Head of caudate nucleus (tissue), 42 donors: ENCODE measurements at regions not wholly inside any gene's neighbourhood (a gene's known extent, or its start where the extent isn't known, plus 50 kb on each side); places are given as distances from the start of the nearest gene placed in this dataset.
"Not testable (repeated sequence)": the region's sequence is repeated elsewhere in the genome, so short reads cannot be mapped to it uniquely, and the experiment has no call there.

Experiments
- DNase-seq, 42 donors: peaks; one replicate each; pipeline versions ENCODE4 v3.0.0 to v3.0.0-alpha.2; 2020 to 2021; ENCODE audit warnings: mixed read lengths in 7 of 42
- intact Hi-C: fragments of 100-400 bp; cut with DNase I; formaldehyde crosslinking; loops from one replicate; pipeline ENCODE4 v1.15.0; 2022

DNA sequence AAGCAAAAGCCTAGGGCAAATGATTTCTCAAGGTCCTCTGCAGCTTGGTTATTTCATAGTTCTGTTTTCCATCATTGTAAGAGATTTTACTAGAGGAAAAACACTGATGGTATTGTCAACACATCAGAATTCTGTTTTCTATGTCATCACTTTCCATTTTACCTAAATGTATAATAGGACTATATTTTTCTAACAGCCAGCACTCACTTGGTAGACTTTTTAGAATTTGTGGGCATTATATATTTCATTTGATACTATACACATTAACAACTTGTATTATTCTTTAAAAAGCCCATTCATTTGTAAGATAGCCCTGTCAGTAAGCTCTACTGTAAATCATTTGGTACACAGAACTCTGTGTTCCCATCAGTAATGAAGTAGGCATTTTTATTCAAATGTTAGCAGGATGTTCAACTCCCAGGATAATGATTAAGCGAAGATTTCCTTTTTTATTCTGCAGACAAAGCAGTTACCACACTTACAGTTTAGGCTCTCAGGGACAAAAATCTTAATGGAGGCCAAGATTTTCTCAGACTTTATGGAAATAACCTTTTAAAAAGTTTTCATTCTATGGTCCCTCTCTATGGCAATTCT, 143.6 kb upstream of the TEX13C start:
- DNase-seq, result no peak
- intact Hi-C loops, result no loop called here

DNA sequence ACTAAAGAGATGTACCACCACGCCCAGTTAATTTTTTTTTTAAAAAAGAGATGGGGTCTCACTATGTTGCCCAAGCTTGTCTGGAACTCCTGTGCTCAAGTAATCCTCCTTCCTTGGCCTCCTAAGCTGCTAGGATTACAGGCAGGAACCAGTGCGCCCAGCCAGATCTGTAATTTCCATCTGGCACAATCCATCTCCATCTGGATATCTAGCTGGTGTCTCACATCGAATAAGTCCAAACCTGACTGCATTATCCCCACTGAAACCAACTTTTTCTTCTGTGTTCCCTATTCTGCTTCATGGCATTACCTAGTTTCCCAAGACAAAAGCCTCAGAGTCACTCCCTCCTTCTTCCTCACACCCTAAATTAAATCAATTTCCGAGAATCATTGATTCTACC, 125.8 kb upstream of the TEX13C start:
- intact Hi-C loops, result no loop called here
- DNase-seq, result no peak

GRCh38 chrX:125198546-125198945, 121.1 kb upstream of the TEX13C start:
- intact Hi-C loops, result no loop called here

GRCh38 chrX:125202591-125203248, 117.0 kb upstream of the TEX13C start:
- peak in 18 of 42 donors; percentile 0 to 41 (median 8) for DNase-seq

More at GRCh38 chrX:125198546-125198945, 121.1 kb upstream of the TEX13C start:
- no peak for DNase-seq

DNA sequence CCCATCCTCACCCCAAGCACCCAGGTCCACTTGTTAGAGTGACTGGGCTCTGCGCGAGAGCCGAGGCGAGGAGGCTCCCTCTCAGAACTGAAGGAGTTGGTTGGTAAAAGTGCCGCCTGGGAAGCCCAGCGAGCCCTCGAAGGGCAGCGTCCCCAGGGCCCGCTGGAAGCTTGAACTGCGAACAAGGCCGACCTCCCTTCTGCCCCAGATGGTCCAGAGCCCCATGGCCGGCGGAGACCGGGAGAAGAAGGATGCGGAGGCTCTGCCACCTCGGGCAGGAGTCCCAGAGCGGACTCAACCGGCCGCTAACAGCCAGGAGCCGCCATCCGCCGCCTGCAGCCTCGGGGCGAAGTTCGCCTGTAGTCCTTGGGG, 116.3 kb upstream of the TEX13C start:
- peak in 17 of 42 donors; percentile 1 to 41 (median 12) for DNase-seq

More at GRCh38 chrX:125202591-125203248, 117.0 kb upstream of the TEX13C start:
- intact Hi-C loops, result no loop called here

DNA sequence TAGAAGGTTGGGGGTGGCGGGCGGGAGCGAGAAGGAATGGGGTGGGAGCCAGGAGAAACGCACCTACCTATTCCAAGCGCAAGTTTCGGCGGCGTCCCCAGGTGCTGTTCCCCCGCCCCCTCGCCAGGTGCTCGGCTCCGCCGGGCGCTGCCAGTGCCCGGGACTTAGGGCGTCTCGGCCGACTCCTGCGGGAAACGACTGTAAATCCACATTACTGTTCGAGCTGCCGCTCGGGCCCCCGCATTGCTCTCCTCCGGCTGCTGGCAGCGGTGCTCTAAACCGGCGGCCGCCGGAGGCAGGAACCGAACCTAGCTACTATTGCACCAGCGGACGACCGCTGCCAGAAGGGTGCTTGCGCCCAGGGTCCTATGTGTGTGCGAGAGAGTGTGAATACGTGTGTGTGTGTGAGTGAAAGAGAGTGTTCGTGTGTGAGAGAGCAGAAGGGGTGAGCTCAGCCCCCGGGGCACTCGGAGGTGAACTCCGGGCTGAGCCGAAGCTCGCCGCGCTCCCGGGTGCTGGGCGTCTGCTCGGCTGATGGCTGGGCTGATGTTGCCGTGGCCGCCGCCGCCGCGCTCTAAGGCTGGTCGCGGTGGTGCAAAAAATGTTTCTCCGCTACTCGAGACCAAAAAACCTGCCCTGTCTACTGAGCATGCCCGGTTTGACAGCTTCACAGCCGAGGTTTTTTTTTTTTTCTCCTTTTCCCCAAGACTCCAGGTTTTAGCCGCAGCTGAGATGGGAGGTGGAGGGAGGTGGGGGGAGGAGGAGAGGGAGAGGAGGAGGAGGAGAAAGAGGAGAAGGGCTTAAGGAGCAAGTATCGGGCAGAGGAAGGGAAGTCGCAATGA, 115.7 kb upstream of the TEX13C start:
- intact Hi-C loops, result no loop called here
- DNase-seq, result peak in 39 of 42 donors; percentile 4 to 69 (median 43)

More for the DNA sequence above, 116.3 kb upstream of the TEX13C start:
- intact Hi-C loops, result no loop called here

- intact Hi-C loops, result no loop called here
- peak in 3 of 42 donors; percentile 1 to 10 (median 1) for DNase-seq
These were observed 115.0 kb upstream of the TEX13C start for GRCh38 chrX:125204681-125205132.

GRCh38 chrX:125205133-125205917, 114.3 kb upstream of the TEX13C start:
- intact Hi-C loops, result no loop called here

GRCh38 chrX:125205918-125206665, 113.6 kb upstream of the TEX13C start:
- intact Hi-C loops, result no loop called here
- peak in 32 of 42 donors; percentile 2 to 48 (median 18) for DNase-seq

More at GRCh38 chrX:125205133-125205917, 114.3 kb upstream of the TEX13C start:
- DNase-seq, result peak; percentile 23 to 81 (median 62)

DNA sequence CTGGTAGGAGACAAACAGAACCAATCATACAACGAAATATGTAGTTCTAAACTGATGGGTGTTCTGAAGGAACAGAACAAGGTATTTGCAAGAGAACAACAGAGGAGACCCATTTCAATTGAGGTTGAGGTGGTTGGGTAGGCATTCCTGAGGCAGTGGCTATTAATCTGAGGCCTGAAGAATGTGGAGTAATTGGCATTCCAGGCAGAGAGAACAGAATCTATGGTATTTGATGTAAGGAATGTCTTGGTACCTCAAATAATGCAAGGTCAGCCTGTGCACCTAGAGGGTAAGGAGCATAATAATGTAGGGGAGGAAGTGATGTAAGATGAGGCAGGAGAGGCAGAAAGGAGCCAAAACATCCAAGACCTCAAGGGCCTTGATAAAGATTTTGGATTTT, 109.5 kb upstream of the TEX13C start:
- no peak for DNase-seq
- intact Hi-C loops, result no loop called here

- DNase-seq, result no peak
- intact Hi-C loops, result no loop called here
These were observed 99.8 kb upstream of the TEX13C start for GRCh38 chrX:125219852-125220251.

GRCh38 chrX:125236955-125237354, 82.7 kb upstream of the TEX13C start:
- DNase-seq, result no peak
- intact Hi-C loops, result no loop called here

DNA sequence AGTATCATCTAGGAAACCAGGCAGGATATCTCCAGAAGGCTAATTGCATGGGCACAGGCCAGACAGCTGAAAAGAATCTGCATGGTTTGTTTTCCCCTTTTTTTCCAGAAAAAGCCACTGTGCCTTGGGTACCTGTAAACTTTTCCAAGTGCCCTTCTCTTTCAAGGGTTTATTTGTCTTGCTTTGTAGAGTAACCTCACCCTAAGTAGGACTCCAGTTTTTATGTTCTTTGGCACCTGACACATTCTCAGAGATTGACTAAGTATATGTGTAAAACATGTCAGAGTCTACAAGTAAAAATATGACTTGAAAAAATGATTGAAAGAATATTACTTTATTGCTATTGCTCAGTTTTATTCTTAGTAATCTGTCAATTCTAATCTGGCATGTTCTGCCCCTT, 70.7 kb upstream of the TEX13C start:
- no peak for DNase-seq
- intact Hi-C loops, result no loop called here

DNA sequence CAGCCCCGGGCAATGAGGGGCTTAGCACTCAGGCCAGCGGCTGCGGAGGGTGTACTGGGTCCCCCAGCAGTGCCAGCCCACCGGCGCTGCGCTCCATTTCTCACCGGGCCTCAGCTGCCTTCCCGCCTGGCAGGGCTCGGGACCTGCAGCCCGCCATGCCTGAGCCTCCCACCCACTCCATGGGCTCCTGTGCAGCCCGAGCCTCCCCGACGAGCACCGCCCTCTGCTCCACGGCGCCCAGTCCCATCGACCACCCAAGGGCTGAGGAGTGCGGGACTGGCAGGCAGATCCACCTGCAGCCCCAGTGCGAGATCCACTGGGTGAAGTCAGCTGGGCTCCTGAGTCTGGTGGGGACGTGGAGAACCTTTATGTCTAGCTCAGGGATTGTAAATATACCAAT, 63.9 kb upstream of the TEX13C start:
- DNase-seq, intact Hi-C loops: not testable (repeated sequence)

DNA sequence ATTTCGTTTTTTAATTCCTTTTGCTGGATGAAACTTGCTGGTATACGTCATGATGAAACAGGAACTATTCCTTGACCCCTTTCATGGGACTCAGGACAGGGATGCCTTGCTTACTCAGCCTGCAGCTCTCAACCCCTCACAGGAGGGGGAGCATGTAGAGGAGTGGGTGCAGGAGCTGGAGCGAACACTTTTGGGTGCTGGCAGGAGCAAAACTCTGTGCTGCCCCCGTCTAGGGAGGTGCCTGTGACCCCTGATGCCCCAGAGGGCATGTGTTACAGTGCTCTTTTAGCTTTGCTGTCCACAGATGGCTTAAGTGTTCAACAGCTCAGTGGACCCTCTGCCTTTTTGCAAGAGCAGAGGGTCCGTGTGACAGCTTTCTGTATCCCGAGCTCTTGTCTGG, 56.8 kb upstream of the TEX13C start:
- intact Hi-C loops, result no loop called here
- no peak for DNase-seq

DNA sequence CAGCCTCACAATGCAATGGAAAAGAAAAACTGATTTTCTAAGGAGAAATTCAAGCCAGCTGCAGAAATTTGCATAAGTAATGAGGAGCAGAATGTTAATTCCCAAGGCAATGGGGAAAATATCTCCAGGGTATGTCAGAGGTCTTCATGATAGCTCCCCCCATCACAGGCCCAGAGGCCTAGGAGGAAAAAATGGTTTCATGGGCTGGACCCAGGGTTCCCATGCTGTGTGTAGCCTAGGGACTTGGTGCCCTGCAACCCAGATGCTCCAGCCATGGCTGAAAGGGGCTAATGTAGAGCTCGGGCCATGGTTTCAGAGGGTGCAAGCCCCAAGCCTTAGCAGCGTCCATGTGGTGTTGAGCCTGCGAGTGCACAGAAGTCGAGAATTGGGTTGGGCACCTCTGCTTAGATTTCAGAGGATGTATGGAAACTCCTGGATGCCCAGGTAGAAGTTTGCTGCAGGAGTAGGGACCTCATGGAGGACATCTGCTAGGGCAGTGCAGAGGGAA, 53.5 kb upstream of the TEX13C start:
- intact Hi-C loops, result no loop called here
- no peak for DNase-seq
